ENCODE measurements at regions not wholly inside any gene's neighbourhood (a gene's known extent, or its start where the extent isn't known, plus 50 kb on each side); places are given as distances from the start of the nearest gene placed in this dataset.

GRCh38 chr13:50153876-50154275 is 138.6 kb downstream of the KCNRG start:
- TF ChIP-seq POLR2A (IDR thresholded peaks at IDR 0.05; ENCODE audit: extremely low read depth, insufficient read length) (no peak), CTCF (IDR thresholded peaks at IDR 0.05; ENCODE audit: low read depth, low read length) (no peak)
